ENCODE measurements at regions not wholly inside any gene's neighbourhood (a gene's known extent, or its start where the extent isn't known, plus 50 kb on each side); places are given as distances from the start of the nearest gene placed in this dataset.
"Not testable (repeated sequence)": the region's sequence is repeated elsewhere in the genome, so short reads cannot be mapped to it uniquely, and the experiment has no call there.

DNA sequence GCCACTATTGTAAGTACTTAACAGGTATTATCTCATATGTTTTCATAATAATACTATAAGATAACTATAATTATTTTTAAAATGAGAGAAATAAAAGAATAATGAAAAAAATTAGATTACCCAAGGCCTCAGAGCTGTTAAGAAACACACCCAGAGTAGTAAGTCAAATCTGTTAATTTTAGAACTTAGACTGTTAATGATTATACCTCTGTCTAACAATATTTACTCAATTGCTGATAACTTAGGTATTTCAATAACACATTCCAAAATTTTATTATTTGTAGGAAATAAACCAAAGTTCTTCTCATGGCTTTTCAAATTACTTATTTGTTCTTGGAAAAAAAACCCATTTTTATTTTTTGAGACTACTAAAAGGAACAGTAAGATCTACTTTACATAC, 227.5 kb upstream of the KCNH7 start:
- DNase-seq: no peak

DNA sequence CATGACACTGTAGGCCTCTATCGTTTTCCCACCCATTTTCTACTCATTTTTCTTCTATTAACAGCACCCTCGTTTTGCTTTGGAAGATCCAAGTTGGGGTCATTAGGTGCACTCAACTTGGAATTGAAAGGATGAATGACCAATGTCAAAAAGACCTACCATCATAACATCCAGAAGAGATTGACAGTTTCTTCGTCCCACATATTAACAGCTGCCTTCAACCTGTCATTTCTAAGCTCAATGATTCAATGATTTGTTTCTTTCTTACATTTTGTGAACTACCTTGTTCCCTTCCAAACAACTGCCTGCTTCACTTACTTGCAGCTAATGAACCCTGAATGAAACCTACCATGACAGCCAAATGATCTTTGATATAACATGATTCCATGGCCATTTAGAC, 224.0 kb upstream of the KCNH7 start:
- no peak for DNase-seq

DNA sequence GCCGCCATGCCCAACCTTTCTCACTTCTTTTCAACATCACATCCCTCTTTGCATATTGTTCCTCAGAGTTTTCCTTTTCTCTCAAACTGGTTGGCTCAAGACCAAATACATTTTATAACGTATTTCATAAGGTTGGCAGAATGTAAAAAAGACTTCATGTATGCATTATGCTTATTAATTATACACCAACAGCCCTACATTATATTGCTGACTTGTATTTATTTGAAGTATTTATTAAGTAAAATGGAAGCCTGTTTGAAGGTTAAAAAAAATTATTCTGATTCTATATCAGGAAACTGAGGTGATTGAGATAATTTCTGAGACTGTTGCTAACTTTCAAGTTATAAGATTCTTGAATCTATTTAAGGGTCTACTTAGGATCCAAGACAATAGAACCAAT, 208.0 kb upstream of the KCNH7 start:
- DNase-seq: no peak

DNA sequence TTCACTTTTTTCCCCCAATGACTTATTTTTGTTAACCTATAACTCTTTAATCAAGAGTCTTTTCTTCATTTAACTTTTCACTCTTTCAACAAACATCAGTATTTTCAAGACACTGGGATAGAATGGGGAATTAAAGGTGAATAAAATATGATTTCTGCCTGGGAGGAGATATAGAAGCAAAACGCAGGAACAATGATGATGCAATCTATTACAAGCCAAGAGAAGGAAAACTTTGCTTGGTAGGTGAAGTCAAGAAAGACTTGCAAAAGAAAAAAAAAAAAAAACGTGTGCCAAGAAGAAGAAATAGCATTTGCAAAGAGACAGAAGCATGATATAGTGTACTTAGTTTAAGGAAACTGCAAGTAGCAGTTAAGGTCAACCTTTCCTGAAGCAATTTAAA, 207.3 kb upstream of the KCNH7 start:
- no peak for DNase-seq

DNA sequence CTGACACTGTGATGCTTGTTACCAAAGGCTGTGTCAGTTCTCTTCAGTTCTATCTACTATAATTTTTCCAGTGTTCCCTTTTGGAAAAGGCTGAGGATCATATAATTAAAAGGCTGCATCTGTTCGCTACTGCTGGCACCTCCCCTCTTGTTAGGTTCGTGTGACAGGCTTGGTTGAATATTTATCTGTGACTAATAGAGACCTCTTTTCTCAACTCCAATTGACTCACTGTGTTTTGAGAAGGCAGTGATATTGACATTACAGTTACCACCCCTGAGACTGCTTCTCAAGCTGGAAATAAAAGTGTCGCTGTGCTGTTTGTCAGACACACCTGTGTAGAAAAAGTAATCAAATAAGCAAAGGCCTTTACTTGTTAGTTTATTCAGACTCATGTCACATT, 205.5 kb upstream of the KCNH7 start:
- DNase-seq: no peak

DNA sequence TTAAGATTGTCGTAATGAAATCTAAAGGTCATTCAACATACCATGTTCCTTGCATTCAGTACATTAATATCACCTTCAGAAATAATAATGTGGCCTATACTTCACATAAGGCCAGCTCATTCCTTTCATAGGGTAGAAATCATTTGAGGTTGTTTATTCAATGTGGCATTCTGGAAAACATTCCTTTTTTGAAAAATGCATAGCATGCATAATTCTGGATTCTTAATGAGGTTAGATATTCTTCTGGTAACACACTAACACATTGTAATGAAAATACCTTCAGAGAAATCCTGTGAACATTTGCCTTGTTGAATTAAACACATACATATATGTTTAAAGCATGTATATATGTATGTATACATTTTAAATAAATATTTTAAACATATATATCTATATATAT, 204.6 kb upstream of the KCNH7 start:
- DNase-seq: no peak

DNA sequence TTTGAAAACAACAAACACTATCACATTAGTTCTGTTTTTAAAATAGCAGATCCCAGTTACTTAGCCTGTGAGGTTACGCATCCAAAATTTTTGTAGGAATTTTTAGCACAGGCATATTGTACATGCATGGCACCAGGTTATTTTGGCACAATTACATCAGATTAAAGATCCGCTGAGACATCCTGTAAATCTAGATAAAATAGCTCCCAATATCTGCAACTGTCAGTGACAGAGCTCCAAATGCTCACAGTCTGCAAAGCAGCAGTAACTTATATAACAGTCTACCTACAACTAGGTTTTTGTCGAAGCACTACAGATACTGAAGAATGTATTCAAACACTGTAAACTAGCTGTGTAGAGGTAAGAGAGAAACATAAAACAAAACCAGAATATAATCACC, 200.7 kb upstream of the KCNH7 start:
- DNase-seq: no peak

DNA sequence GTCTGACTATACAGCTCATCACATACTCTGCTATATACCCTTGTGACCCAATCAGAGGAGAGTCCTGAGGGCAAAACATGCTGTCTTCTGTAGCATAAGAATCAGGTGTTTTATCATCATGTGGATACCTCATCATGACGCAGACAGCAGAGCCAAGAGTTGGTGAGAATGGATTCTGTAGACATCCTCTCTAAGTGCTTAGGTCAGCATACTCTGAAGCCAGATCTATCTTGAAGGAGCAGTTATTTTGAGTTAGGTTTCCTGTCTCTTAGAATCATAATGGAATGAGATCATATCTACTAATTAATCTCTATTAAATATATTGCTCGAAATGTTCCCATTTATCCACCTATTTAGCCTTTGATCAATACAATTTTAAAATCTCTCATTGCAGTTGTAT, 190.2 kb upstream of the KCNH7 start:
- no peak for DNase-seq

DNA sequence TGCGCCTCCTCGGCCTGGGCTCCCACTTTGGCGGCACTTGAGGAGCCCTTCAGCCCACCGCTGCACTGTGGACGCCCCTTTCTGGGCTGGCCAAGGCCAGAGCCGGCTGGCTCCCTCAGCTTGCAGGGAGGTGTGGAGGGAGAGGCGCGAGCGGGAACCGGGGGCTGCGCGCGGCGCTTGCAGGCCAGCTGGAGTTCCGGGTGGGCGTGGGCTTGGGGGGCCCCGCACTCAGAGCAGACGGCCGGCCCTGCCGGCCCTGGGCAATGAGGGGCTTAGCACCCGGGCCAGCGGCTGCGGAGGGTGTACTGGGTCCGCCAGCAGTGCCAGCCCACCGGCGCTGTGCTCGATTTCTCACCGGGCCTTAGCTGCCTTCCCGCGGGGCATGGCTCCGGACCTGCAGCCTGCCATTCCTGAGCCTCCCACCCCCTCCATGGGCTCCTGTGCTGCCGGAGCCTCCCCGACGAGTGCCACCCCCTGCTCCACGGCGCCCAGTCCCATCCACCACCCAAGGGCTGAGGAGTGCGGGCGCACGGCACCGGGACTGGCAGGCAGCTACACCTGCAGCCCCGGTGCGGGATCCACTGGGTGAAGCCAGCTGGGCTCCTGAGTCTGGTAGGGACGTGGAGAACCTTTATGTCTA, 187.7 kb upstream of the KCNH7 start:
- not testable (repeated sequence) for DNase-seq

DNA sequence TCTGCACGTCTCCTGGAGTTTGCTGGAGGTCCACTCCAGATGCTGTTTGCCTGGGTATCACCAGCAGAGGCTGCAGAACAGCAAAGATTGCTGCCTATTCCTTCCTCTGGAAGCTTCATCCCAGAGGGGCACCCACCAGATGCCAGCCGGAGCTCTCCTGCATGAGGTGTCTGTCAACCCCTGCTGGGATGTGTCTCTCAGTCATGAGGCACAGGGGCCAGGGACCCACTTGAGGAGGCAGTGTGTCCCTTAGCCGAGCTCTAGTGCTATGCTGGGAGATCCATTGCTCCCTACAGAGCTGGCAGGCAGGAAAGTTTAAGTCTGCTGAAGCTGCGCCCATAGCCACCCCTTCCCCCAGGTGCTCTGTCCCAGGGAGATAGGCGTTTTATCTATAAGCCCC, 178.3 kb upstream of the KCNH7 start:
- not testable (repeated sequence) for DNase-seq

DNA sequence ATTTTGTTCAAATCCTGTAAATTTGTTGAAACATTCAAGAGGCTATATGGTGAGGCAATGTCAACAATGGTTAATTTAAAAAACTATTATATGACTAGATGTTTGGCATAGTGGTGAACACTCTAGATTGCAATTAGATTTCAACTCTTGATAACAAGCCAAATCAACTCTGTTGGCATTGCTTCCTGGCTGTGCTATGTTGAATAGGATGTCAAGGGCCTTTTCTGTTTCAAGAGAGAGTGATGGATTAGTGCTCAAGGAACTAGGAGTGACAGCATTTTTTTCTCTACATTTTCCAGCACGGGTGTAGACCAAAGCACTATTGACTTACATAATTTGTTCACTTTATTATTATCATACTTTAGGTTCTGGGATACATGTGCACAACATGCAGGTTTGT, 172.4 kb upstream of the KCNH7 start:
- DNase-seq: no peak

DNA sequence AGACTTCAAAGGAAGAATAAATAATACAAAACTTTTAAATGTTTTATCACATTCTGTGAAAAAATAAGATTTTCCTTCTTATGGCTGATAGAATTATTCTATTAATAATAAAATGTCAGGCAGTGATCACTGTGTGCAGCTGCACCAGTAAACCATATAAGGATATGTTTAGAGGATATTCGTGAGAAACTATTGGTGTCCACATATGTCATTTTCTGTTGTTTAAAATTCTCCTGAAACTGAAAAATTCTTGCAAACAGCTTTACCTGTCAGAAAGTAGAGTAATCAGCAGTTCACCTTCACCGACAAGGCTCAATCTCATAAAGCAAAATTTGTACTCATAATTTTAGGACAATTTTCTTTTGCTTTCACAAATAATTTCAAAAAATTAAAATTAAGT, 170.1 kb upstream of the KCNH7 start:
- DNase-seq: no peak

DNA sequence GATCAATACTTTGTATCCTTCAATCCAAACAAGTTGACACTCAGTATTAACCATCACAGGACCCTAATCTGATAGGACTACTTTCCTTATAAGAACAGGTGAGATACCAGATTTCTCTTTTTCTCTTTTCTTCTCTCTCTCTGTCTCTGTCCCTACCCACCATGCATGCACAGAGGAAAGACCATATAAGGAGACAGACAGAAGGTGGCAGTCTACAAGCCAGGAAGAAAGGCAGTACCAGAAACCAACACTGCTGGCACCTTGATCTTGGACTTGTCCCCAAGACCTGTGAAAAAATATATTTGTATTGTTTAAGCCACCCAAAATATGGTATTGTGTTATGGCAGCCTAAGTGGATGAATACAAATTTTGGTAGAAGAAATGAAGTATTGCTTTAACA, 156.2 kb upstream of the KCNH7 start:
- DNase-seq: no peak

DNA sequence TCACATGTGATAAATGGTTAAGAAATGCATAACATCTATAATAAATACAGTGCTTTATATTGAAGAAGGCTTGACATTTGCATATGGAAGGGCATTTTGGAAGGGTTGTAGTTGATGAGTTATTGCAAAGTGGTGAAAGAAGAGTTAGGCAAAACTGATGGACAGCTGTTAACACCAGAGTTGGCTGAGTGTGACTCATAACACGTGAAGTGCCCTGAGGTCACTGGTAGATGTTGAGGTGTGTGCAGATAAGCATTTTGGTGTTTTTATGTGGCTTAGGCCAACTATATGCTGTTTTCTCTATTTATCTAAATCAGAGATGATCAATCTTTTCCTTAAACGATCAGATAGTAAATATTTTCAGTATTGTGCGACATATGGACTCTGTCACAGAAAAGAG, 154.3 kb upstream of the KCNH7 start:
- DNase-seq: no peak

DNA sequence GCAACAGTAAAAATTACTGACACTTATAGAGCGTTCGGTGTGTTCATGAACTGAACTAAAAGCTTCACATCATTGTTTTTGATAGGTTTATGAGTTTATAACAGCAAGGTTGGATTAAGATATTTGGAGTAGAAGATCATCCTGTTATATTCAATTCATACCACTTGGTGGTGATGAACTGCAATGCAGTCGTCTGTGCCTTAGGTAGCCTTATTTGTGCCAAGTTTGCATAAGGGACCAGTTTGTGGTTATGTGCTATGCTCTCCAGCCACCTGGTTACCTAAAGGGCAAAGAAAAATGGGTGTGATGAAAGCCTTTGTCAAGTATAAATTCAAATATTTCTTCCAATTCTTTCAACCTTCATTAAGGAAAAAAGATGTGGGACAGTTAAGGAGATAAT, 150.9 kb upstream of the KCNH7 start:
- no peak for DNase-seq

DNA sequence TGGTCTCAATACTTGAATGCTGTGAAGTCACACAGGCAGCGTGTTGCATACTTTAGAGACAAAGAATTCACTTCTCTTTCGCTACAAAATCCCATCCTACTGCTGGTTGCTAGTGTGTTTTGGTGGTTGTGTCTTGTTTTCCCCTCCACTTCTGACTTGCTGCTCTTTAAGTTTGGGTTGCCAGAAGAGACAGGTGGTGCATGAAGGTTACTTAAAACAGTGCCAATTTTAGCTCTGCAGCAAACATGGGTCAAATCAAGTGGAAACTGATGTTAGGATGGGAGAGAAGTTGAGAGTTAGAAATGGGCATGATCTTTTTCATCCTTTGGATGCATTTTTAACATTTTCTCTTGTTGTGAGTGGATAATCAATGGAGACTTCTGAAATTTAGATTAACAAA, 136.2 kb upstream of the KCNH7 start:
- no peak for DNase-seq

DNA sequence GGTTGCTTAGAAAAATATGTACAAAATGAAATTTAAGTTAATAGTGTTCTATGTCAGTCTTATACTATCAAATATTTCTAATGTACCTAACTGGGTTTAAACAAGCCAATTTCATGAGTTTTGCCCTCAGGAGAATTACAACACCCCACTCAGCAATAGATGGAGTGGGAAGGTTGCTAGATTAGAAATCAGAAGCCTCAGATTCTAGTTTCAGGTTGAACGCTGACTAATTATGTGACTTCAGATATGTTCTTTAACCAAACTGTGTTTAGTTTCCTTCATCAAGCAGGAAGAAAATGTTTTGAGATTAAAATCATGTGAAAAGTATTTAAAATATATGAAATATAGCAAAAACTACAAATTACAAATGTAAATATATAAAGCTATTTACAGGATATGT, 133.8 kb upstream of the KCNH7 start:
- DNase-seq: no peak

DNA sequence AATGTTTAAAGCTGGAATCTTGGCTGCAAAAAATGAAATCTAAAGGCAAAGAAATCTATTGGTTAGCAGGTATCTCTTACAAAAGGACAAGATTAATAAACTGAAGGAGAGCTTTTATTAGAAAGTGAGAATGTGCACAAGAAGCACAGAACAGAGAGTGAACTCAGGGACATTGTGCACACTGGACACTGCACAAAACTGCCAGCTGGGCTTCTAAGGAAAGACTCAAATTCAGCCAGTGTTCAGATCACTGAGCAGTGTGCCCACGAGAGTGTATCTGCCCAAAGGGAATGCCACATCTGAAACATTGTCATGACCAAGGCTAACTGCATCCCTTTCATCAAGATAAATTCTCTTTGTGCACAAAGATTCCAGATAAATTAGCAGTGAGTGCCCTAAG, 129.7 kb upstream of the KCNH7 start:
- DNase-seq: no peak

DNA sequence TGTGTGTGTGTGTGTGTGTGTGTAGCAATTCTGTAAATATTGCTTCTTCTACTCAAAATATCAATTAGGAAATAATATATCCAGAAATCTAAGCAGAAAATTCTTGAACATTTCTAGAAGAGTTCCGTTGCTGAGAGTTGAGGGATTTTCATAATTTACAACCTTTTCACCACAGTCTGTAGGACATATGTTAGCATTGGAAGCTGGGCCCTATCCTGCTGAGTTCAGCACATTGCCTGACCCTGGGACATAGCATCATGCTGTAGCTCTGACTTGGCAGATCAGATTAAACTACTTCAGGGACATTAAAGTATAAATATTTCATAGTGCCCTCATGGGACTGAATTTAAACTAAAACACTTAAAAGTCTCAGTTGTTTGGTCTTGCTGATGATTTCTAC, 129.2 kb upstream of the KCNH7 start:
- DNase-seq: peak in 1 of 3 donors; percentile 8

DNA sequence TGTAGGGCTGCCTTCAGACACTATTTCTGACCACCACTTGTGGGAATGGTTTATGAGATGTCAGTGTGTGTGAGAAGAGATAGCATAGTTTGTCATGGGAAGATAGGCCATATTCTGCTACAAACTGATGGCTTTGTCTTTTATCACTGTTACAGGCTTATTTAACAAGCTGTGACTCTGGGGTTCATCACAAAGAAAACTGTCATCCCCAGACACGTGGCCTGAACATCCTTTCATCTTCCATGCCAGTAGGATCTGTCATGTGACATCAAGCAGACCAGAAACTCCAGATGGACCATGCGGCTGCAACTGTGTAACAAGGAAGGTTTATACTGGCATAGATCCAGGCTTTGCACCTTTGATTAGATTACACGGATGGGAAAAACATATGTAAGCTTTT, 128.6 kb upstream of the KCNH7 start:
- DNase-seq: no peak

DNA sequence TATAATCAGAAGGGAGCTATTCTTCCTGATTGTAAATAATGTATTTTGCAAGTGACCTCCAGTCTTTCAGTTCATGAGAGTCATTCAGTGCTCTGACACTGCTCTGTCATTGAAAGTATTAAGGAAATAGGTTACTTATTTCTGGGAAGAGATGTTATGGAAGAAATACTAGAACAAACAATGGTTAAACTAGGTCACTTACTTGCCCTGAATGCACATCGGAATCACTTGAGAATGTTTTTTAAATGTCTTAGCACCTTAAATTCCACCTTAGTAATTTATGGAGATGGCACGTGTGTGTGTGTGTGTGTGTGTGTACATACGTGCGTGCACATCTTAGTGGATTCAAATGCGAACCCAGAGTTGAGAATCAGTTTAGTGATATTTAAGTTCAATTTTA, 126.6 kb upstream of the KCNH7 start:
- DNase-seq: peak in 1 of 3 donors; percentile 11

DNA sequence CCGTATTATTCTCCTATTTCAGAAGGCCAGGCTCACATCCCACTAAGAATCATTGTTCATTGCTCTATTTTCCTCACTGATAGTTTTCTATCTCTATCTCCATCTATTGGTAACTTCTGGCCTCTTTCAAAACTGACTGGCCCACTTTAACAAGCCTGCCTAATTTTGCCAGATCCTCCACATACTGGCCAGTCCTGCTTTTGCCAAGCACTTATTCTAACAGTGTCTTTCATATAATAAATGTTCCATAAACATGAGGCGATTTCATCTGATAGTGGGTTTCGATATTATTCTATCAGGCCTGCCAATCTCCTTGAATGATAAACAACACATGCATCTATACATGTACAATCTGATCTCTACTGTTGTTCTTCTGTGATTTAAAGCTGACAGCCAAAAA, 125.9 kb upstream of the KCNH7 start:
- peak in 1 of 3 donors; percentile 15 for DNase-seq

DNA sequence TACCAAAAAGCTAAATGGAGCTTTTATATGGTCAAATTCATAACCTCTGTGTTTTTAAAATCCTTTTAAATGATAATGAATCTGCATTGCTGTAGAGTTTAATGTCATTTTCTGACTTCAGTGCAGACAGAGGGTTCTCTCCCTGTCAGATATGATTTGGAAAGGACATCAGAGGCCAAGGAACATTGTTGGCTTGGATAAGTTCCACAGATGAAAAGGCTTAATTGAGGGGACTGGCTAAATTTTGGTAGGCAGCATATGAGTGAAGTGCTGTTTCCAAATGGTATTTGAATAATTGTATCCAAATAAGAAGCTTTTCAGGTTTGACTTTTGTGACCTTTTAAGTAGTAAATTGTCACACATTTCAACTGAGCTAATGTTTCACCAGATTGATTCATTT, 124.6 kb upstream of the KCNH7 start:
- DNase-seq: no peak

DNA sequence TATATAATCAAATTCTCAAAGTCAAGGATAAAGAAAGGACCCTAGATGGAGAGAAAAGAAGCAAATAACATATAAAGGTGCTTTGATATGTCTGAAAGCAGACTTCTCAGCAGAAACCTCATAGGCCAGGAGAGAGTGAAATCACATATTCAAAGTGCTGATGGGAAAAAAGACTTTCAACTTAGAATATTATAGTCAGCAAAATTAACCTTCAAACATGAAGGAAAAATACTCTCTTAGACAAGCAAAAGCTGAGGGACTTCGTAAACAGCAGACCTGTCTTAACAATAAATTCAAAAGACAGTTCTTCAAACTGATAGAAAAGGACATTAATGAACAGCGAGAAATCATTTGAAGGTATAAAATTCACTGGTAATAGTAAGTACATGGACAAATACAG, 107.2 kb upstream of the KCNH7 start:
- DNase-seq: no peak

DNA sequence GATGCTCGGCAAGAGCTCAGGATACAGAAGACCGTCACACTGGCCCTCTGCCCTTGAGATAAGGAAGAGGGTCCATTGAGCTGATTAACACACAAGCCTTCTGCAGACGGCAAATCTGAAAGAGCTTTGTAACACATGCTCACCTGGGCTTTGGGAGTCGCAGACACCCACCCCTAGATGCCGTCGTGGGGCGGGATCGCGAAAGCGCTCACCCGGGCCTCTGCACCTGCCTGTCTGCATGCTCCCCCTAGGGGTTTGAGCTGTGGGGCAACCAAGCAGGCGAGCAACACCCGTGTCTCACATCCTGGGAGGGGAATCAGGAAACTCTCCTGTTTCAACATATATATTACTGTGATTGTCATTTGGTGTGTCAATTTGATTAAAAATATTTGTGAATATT, 99.8 kb upstream of the KCNH7 start:
- DNase-seq: no peak

DNA sequence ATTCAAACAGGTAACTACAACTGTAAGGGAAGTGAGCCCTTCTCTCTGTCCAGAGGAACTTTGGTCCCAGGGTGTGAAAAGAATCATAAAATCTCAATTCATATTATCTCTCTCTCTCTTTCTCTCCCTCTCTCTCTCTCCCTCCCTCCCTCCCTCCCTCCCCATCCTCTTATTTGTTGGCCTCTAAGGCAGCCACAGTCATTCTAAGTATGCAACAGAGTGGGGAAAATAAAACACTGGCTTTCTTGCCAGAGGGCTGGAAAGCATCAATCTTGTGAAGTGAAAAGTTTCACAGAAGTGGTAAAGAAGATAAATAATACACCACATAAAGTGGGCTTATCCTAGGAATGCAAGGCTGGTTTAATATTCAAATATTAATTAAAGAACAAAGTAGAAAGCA, 95.6 kb upstream of the KCNH7 start:
- no peak for DNase-seq

Data from suppressor macrophage treated with lipopolysaccharide for 1 hour (primary cell).